Cerebellar cortex (tissue), 1 donor: ENCODE measurements at regions not wholly inside any gene's neighbourhood (a gene's known extent, or its start where the extent isn't known, plus 50 kb on each side); places are given as distances from the start of the nearest gene placed in this dataset.

ENCODE experiments used
- DNase-seq: peaks from one replicate; pipeline ENCODE4 v3.0.0-alpha.2; 2015; ENCODE audit warnings: low spot score

DNA sequence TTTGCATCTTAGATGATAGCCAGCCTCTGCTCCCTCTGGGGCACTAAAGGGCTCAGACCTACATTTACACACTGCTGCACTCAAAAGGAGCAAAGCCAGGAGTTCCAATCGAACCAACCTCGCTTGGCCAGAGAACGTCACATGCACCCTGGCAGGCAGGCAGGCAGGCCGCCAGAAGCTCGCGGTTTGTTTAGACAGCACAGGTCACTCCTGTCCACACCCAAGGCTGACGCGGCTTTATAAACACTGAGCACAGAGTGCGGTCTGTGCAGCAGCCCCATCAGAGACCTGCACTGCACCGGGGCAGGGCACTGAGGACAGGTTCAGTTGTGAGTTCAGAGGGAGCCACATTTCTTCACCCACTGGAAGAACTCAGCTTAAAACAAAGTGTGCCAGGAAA, 143.9 kb downstream of the BCOR start:
- no peak for DNase-seq

DNA sequence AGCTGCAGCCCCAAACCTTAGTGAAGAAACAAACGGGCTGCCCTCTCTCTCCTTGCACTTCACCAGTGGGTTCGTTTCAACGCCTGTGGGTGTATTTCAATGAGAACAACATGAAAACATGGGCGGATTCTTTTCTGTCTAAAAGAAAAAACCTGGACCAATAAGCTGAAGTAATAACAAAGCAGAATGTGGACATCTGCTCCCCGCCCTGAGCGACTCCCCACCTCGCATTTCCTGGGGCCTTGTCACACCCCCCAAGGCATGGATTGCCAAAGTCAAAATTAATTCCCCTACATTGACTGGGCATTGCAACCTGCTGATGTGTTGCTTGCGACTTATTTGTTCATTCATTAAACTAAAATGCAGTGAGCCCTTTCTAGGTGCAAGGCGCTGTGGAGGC, 142.9 kb downstream of the BCOR start:
- no peak for DNase-seq

DNA sequence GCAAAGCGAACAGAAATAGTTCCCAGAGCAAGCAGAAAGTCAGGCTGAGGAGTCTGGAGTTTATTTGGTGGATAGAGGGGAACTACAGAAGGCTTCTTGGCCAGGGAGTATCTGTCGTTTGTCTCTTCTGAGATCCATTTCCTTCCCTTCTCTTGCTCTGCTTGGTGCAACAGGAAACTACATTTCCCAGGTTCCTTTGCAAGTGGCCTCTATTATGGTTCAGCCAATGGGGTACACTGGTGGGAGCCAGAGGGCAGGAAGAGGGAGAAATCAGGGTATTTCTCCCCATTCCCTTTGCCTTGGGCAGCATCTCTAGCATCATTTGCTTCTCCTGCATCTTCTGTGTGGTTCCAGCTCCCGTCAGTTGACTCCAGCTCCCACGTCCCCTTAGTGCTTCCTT, 142.1 kb downstream of the BCOR start:
- no peak for DNase-seq

DNA sequence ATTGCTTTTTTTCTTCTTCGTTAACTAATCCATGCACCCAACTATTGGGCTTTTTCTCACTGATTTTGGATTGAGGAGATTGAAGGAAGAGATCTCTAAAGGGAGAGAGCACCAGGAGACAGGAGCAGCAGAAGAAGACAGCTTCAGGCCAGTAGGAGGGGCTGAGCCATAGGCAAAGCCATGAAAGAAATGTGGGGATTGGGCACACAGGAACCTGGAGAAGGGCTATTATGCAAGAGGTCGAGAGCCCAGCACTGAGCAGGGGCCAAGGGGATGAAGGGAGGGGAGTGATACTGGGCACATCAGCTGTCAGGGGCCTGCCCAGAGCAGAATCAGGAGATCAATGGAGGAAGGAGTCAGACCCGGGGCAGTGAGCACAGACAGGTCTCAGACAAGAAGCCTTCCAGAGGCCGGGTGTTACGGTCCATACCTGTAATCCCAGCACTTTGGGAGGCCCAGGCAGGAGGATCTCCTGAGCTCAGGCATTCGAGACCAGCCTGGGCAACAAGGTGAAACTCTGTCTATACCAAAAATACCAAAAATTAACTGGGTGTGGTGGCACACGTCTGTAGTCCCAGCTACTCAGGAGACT, 140.9 kb downstream of the BCOR start:
- DNase-seq, result no peak

DNA sequence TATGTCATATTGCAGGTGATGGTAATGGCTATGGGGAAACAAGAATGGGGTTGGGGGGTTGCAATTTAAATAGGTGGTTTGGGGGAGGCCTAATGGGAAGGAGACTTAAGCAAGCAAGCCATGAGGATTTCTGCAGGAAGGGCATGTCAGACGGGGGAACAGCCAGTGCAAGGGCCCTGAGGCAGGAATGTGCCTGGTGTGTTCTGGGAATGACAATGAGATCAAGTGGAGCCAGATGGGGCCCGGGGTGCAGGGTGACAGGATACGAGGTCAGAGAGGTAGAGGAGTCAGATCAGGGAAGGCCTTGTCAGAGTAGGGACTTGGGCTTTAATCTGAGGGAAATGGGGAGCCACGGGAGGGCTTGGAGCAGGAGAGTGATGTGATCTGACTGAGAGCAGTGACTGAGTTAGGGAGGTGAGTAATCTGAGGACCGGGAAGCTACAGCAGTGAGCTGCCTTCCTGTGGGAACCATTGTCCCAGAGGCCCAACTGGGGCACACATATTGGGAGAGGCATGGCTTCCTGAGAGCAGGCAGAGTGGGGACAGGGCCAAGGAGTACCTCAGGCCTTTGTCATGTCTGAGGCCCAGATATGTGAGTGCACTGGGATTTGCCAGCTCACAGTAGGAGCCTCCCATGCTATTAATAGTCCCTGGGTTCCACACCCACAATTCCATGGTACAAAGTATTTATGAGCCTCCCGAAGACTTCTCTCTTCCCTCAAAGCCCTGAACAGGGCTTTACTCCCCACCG, 139.8 kb downstream of the BCOR start:
- no peak for DNase-seq

DNA sequence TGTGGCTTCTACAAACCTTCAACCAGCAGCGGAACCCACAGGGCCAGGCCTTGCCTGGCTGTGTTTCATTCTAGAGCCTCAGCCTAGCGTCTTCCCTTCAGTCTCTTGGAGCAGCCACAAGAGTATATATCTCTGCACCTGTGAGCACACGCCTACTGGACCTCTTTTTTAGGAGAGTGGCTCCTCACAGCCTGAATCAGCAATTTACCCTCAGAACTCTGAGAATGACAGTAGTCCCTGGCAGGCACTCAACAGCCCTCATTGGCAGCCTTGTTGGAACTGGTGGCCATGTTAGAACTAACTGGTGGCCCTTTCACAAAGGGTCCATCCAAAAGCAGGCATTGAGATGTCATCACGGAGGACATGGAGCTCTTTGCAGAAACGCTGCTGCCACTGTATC, 138.9 kb downstream of the BCOR start:
- no peak for DNase-seq

DNA sequence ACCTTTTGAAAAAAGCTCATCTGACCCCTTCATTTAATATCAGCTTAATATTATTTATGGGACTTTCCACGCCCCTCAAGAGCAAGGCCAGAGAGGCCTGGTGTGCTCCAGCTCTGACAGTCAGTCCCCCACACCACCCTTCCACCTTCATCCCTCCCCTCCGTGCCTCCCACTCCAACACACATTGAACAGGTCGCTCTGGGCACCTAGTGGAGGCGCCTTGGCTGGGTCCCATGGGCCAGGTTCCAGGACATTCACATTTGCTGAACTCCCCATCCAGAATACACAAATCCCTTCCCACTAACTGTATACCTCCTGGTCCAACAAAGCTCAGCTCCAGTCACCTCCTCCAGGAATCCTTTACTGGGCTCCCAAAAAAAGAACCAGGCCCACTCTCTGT, 137.5 kb downstream of the BCOR start:
- DNase-seq, result no peak

DNA sequence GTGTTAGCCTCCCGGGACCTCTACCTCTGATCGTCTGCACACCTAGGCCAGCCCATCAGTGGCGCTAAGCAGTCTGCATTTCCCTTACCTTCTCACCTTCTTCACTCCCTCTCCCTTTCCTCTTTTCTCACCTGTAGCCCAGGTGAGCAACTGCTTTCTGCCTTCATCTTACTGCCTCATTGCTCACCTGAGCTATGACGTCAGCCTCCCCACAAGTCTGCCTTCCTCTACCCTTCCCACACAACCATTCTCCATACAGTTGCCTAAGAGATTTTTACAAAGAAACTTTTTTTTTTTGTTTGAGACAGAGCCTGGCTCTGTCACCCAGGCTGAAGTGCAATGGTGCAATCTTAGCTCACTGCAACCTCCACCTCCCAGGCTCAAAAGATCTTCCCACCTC, 136.3 kb downstream of the BCOR start:
- no peak for DNase-seq

DNA sequence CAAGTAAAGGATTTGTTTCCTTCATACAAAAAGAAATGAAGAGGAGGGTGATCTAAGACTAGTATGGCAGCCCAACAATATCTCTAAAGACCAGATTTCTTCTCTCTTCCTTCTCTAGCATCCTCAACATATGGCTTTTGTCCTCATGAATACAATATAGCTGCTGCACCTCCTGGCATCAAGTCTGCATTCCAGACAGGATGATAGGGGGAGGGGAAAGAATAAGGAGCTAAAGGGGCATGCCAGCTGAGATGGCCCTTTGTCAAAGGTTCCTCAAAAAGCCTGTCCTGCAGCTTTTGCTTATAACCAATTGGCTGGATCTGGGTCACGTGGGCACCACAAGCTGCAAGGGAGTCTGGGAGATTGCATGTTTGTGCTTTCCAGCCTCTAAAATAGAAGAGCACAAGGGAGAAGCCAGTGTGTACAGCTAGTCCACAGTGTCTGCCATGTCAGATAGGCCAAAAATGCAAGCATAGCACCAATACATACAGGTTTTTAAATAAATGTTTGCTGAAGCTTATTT, 132.6 kb downstream of the BCOR start:
- DNase-seq, result no peak

DNA sequence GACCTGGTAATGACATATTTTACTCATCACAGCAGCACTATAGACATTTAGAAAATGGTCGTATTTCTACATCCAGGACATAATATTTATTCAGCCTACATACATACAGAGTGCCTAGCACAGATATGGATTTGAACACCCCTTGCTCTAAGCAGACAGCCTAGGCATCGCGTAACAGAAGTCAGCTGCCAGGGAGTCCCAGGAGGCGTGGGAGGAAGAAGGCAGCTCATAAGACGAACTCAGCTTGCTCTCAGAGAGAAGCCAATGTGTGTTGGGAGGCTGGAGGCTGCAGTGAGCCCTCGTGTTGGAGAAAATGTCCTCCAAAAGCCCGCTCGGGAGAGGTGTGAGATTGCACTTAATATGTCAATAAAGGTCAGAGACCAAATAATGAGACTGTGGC, 131.6 kb downstream of the BCOR start:
- DNase-seq, result no peak

DNA sequence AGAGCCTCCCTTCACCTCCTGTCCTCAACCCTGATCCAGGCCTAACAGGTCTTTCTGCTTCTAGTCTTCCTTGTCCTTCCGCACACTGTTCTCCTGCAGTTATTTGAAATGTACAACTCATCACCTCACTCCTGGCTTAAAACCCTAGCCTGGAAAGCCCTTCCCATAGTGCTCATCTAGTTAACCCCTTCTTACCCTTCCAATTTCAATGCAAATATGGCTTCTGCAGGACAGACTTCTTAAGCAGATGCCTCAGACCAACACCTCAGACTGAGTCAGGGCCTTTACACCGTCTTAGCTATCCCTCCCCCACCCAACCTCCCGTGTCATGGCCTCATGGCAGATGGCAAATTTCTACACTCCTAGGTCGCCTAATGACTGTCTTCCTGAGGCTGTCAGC, 130.4 kb downstream of the BCOR start:
- no peak for DNase-seq

DNA sequence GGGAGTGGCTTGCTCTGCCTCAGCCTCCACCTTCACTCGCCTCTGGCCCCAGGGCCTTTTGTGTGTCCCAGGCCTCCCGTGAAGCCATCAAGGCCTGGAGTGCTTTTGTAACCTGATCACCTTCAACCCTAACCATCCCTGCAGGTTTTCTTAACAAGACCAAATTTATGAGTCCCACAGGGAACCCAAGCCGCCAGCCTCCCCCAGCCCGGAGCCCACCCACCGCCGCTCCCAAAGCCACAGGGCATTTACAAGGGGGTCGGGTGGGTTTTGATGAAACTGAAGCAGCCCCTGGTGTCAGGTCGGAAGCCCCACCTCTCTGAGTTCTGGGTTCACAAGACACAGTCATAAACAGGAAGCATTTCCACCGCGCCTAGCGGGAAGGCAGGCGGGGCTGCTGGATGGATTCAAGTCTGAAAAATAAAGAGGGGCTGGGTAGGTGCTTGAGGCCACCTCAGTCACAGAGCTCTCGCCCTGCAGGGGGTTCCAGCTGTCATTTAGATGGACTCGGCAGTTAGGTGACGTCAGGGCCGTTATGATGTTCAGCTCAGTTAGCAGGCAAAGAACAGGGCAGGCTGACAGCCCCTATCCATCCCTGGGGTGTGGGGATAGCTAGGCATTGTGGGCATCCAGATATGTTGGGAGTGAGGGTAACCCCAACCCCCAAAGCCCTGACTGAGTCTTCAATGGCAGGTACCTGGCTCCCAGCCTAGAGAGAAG, 128.5 kb downstream of the BCOR start:
- DNase-seq, result no peak

DNA sequence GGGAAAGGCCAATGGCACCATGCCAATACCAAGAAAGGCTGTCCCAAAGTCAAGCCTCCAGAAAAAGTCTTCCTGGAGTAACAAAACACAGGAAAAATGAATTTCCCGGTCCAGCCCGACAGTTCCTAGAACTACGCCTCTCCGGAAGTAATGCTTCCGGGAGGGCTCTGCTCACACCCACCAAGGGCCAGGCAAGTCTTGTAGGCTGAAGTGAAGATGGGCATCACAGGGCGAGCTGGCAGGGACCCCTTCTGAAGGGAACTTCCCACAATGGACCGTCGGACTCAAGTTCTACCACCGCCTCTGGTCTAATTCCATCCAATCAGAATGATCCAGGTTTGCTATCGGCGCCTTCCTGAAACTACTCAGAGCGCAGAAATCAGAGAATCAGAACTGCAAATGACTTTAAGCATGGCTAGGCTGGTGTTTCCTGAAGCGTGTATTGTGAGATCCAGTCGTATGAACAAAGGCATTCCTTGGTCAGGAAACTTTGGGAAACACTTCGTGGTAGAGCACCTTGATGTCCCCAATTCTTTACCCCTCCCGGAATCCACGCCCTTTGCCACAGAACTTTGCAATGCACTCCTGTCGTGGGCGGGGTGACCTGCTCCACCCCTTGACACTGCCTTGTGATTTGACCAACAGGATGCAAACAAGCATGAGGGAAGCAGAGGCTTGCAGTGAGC, 127.8 kb downstream of the BCOR start:
- DNase-seq, result no peak

DNA sequence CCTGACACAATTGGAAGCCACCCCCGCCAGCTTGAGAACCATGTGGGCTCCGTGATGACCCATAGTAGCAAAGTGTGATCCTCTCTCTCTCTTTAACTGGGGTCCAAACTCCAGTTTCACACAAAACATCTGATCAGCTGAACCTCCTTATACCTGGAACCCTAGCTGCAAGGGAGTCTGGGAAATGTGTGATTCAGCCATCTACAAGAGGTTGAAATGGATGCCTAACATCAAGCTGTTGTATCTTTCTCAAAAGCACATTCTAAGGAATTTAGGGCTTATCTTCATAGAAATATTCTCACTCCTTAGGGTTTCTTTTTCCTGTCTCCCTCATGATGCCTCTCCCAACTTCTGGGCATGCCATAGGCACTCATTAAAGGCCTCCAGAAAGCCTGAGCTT, 126.0 kb downstream of the BCOR start:
- no peak for DNase-seq

DNA sequence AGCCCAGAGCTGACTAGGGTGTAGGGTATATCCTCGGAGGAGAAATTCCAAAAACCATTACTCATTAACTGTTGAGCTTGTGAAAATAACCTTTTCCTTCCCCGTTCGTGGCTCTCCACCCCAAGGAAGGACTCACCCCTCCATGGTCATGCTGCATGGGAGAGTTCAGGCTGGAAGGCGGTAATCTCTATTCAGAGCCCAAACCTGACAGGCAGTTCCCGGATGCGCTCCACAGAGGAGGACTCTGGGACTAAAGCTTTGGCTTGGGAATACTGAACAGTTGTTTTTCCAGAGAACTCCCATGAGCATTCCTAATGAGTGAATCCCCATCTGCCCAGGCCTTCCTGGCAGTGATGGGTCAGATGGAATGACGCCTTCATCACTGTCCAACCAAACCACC, 125.4 kb downstream of the BCOR start:
- DNase-seq, result no peak

DNA sequence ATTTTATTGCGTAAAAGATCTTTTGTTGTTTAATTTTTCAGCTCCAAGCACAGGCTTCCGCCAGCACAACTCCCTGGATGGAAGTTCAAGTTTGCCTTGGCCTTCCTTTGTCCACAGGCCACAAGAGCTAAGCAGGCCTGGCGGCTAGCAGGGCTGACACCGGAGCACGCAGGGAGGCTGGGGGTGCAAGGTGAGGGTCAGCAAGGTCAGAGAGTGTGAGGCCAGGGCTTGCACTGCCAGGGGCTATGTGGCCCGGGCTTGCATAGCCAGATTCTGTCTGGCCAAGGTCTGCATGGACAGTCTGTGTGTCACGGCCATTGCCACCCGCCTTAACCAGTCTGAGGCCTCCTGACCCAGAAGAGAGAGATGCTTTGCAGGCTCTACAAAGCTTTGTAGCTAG, 123.9 kb downstream of the BCOR start:
- DNase-seq, result no peak

DNA sequence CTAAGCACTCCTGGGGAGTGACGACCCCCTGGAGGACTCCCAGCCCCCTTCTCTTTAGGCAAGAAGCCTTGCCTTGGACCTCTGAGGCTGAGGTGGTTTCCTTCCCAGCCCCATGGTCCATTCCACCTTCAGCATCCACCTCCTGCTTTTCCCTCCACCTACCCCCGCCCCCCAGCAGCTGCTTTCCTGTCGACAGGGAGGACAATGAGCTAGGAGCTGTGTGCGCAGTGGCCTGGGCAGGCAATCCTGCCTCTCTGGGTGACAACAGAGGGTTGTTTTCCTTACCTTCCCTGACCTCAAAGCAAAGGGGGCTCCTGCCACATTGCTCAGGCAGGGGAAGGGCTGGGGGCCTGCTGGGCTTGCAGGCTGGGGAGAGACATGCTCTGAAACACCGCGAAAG, 123.5 kb downstream of the BCOR start:
- no peak for DNase-seq

DNA sequence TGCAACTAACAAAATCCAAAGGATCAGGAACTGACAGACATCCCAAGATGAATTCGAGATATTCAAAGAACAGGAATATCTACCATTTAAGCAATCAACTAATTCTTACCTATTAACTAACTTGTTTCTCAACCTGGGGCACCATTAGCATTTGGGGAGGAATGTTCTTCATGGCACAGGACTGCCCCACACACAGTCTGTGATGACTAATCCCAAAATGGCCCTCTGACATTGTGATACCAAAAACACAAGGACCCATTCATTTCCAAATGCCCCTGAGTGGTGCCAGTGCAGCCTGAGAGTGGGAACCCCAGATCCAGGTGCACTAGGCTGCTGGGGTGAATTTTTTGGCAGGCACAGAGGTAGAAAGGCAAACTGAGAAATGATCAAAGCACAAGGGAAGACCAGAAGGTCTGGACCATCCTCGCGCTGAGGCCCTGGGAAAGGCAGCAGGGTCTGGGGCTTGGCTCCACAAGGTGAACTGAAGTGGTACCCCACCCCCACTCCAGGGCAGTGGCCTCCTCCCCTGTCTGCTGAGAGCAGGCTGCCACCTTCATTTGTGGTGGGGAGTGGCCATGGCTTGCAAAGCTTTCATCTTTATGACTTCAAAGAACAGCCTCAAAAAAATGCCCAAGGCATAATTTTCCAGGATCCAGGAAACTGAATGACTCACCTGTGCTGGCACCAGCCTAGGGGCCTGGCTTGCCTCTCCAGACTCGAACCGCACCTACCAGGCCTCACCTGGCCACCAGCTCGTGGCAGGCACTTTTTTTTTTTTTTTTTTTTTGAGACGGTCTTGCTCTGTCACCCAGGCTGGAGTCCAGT, 122.4 kb downstream of the BCOR start:
- no peak for DNase-seq

DNA sequence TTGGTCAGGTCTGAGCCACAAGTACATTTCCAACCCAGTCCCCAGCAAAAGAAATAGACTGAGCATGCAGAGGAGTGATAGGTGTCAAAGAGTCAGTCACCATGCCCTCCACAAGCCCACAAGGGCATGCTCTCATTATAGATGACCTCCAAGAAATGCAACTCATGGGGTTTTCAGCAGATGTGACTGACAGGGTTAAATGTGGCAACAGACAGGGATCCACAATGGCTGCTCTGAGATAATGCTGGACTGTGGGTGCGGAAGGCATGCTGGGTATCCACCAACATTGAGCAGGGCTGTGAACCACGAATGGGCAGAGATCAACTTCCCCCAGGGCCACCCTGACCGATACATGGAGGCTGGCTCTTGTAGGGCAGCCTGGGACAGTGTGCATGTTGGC, 115.8 kb downstream of the BCOR start:
- DNase-seq, result no peak

DNA sequence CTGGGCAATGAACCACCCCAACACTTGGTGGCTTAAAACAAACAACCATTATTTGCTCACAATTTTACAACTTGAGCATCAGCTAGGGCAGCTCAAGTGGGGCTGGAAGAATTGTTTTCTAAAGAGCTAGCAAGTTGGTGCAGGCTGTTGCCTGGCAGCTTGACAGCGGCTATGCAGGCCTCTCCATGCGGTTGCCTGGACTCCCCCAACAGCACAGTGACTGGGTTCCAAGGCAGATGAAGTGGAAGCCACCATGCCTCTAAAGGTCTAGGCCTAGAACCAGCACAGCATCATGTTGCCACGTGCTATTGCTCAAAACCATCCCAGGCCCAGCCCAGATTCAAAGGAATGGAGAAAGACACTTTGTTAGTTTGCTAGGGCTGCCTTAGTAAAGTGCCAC, 114.8 kb downstream of the BCOR start:
- no peak for DNase-seq

DNA sequence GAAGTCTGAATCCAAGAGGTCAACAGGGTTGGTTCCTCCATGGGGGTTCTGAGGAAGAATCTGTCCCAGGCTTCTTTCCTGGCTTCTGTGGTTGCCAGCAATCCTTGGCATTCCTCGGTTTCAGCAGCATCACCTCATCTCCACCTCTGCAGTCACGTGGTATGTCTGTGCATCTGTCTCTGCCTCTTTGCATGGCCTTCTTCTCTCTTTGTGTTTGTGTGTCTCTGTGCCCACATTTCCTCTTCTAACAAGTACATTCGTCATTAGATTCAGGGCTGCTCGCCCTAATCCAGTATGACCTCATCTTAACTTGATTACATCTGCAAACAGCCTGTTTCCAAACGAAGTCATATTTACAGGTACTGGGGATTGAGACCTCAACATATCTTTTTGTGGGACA, 114.0 kb downstream of the BCOR start:
- DNase-seq, result no peak
